Cardiac fibroblast (primary cell): ENCODE measurements at regions not wholly inside any gene's neighbourhood (a gene's known extent, or its start where the extent isn't known, plus 50 kb on each side); places are given as distances from the start of the nearest gene placed in this dataset.

ENCODE experiments used
- DNase-seq, 2 donors: peaks; one replicate each; pipeline versions ENCODE4 v3.0.0 to v3.0.0-alpha.2; 2010; ENCODE audit warnings: low read depth in 2 of 2
- H3K4me3 ChIP-seq, 2 donors: replicated peaks in 1 of 2; 1 replicate in 1 of 2; 2 replicates in 1 of 2; pipeline ENCODE4 v1.5.1; 2011; ENCODE audit warnings: low read depth in 2 of 2, low read length in 2 of 2, mild to moderate bottlenecking in 2 of 2, moderate library complexity in 1 of 2
- CTCF ChIP-seq: IDR thresholded peaks from one replicate; pipeline ENCODE4 v1.5.1; 2011; ENCODE audit warnings: low read depth, mild to moderate bottlenecking, low read length, inconsistent platforms

GRCh38 chr12:92012691-92013090, 133.0 kb downstream of the BTG1 start:
- TF ChIP-seq CTCF = no peak
- no peak overlapping the region for H3K4me3 ChIP-seq
- no peak for DNase-seq

DNA sequence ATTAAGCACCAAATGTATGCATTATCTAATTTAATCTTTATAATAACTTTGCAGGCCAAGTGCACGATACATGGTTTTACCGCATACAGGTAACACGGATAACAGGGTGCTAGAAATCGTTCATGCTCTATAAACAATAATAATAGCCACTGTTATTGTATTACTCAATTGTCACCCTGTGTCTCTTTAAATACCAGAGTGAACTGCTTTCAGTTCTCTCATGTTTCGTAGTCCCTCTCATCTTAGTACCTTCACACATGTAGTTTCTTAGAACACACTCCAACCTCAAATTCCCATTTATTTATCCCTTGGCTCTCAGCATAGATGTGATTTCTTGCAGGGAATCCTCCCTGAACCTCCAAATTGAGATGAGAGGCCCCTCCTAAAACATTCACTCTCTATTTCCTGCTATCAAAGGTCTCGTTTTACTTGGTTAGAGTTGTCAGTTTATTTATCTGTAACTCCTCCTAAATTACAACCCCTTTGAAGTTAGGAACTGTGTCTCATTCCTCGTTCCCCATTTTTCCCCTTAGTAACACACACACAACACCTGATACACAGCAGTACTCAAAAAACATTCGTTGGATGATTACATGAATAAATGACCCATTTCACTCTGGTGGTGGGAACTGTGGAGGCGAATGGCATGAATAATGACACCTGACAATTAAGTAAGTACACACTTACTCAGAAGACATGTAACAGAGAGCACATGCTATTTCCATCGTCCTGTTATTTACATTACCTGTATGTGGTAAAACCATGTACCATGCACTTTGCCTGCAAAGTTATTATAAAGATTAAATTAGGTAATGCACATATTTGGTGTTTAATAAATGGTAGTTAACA, 134.6 kb downstream of the BTG1 start:
- no peak for TF ChIP-seq CTCF
- no peak for DNase-seq

DNA sequence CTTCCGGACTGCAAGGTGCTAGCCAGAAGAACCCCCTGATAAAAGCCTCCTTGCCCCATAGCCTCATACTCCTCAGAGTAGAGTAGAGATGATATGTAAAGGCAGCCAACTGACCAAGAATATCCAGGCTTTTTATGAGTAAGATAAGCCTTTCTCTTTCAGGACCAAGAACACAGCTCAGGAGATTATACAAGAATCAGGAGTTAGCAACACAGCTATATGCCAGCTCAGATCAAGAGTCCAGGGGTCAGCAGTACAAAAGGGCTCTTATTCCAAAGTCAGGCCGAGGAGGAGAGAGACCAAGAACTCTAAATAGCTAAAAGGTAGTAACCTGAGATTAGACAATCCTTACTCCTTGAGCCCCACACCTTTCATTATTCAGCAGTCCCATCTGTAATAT, 135.3 kb downstream of the BTG1 start:
- no peak for DNase-seq
- no peak for TF ChIP-seq CTCF
- H3K4me3 ChIP-seq = no peak overlapping the region

More for the DNA sequence above, 134.6 kb downstream of the BTG1 start:
- H3K4me3 ChIP-seq = no peak overlapping the region

DNA sequence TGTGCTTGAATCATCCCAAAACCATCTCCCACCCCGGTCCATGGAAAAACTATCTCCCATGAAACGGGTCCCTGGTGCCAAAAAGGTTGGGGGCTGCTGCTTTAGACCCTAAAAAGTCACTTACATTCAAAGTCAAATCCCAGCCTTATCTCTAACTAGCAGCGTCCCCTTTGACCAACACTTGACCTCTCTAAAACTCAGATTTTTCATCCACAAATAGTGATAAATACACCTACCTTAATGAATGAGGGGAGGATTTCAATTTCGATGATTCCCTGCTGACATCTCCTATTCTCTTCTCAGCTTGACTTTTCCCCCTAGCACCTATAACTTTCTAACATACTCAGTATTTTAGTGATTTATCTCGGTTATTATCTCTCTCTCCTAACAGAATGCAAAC, 137.3 kb downstream of the BTG1 start:
- no peak for TF ChIP-seq CTCF
- no peak for DNase-seq
- H3K4me3 ChIP-seq = no peak overlapping the region

GRCh38 chr12:92007787-92008186, 137.9 kb downstream of the BTG1 start:
- no peak for TF ChIP-seq CTCF
- DNase-seq = no peak
- no peak overlapping the region for H3K4me3 ChIP-seq

- no peak for DNase-seq
- TF ChIP-seq CTCF = no peak
- no peak overlapping the region for H3K4me3 ChIP-seq
Measured at GRCh38 chr12:92003701-92004100, 141.9 kb downstream of the BTG1 start.
